Activated CD8-positive, alpha-beta memory T cell treated with anti-CD3 and anti-CD28 coated beads for 36 hours (primary cell): ENCODE measurements at regions not wholly inside any gene's neighbourhood (a gene's known extent, or its start where the extent isn't known, plus 50 kb on each side); places are given as distances from the start of the nearest gene placed in this dataset.

Experiments used
- CTCF ChIA-PET: fragments of 350-600 bp; sonication (Branson Sonifier 250); formaldehyde crosslinking; loops from one replicate; lab custom pipeline; 2021; ENCODE audit warnings: antibody characterized with exemption; lab: Charles Lee
- POLR2A ChIA-PET: fragments of 350-600 bp; sonication (Branson Sonifier 250); formaldehyde crosslinking; loops from one replicate; lab custom pipeline; 2021; ENCODE audit warnings: antibody characterized with exemption; lab: Charles Lee

- CTCF ChIA-PET, result no interaction called here
Observed at GRCh38 chr16:55380485-55380884, 56.5 kb downstream of the IRX6 start.

GRCh38 chr16:55384288-55385247, 60.6 kb downstream of the IRX6 start:
- POLR2A ChIA-PET, result no interaction called here

More at GRCh38 chr16:55380485-55380884, 56.5 kb downstream of the IRX6 start:
- POLR2A ChIA-PET, result no interaction called here

GRCh38 chr16:55385359-55385758, 61.4 kb downstream of the IRX6 start:
- ChIA-PET CTCF (no interaction called here), POLR2A (no interaction called here)

More at GRCh38 chr16:55384288-55385247, 60.6 kb downstream of the IRX6 start:
- CTCF ChIA-PET, result no interaction called here

GRCh38 chr16:55386534-55387296, 62.7 kb downstream of the IRX6 start:
- CTCF ChIA-PET, result no interaction called here
- POLR2A ChIA-PET, result no interaction called here

GRCh38 chr16:55388131-55388862, 64.3 kb downstream of the IRX6 start:
- CTCF ChIA-PET, result no interaction called here
- POLR2A ChIA-PET, result no interaction called here

DNA sequence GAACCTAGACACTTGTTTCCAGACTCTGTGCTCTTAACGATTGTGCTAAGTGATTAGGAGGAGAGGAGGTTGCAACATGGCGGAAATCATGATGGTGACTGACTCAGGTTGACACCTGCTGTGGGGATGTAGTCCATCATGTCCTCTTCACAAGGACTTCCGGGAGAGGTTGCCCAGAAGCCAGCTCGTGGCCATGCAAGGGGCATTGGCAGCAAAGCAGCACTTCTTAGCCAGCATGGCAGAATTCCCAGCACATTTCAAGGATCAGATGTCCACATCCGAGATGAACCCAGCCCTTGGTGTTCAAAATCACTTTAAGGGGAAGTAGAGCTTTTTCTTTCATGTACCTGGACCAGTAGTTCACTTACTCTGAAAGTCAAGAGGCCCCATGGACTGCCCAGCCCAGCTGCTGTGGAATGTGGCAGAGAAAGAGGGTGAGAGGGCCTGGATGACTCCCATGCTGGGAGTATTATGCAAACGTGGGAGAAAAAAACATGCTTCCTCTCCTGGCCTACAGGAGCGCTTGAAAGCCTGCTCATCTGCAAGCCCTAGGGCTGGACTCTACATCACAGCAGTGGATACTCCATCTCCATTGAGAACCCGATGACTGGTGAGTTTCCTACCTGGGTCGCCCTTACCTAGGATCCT, 65.5 kb downstream of the IRX6 start:
- ChIA-PET CTCF (no interaction called here), POLR2A (no interaction called here)

DNA sequence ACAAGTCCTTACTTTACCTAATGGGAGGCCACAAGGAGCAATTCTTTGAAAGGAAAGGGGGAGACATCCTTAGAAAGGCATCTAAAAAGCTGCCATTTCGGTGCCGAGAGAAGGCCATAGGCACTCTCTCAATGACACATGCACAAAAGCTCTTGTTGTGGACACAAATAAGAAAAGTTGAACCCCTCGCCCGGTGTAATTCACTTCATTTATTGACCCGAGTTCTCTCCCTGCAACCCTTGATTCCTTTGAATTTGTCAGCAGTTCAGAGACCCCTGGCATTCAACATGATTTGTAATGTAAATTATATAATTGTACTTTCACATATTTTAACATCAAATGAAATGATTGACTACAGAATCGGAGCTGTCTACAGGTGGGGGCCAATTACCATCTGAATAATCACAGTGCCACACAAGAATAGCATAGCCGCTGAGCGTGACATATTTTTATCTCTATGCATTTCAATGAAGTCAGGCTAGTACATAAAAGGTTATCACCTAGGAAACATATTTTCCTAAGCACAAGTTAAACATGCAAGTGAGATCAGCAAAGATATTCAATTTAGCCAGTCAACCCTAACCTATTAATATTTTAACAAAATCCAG, 66.7 kb downstream of the IRX6 start:
- CTCF ChIA-PET, result no interaction called here
- POLR2A ChIA-PET, result no interaction called here

DNA sequence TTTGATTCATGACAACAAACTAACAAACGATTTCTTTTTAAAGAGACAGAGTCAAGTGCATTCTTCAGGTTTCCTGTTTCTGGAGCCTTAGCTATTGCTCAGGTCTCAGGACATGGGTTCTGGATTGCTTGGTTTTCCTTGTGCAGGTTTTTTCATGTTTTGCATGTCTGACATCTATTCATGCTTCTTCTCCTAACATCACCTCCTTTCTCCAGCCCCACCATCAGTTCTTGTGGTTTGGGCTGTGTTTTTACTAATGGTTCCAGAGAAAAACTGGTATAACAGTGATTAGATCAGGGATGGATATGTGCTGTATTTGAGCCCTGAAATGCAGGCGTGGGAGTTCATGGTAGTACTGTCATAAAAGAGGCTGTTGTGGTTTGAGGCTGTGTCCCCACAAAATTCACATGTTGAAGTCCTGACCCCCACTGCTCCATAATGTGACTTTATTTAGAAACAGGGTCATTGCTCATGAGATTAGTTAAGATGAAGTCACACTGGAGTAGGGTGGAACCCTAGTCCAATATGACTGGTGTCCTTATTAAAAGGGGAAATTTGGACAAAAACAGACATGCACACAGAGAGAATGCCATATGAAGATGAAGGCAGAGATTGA, 67.9 kb downstream of the IRX6 start:
- ChIA-PET CTCF (no interaction called here), POLR2A (no interaction called here)

DNA sequence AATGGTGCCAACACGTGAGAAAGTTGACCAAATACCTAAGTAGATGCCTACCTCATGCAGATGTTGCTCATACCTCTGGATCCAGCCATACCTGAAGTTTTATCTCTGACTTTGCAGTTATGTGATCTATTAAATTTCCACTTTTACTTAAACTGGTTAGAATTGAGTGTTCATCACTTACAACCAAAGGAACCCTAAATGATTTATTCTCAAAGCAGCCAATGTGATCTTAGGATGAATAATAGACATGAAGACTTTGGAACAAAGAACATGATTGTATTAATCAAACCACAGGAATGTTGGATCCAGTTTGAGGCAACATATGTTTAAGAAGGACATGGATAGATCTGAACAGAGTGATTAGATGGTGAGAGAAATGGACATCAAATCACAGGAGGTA, 68.7 kb downstream of the IRX6 start:
- POLR2A ChIA-PET, result no interaction called here
- CTCF ChIA-PET, result no interaction called here

DNA sequence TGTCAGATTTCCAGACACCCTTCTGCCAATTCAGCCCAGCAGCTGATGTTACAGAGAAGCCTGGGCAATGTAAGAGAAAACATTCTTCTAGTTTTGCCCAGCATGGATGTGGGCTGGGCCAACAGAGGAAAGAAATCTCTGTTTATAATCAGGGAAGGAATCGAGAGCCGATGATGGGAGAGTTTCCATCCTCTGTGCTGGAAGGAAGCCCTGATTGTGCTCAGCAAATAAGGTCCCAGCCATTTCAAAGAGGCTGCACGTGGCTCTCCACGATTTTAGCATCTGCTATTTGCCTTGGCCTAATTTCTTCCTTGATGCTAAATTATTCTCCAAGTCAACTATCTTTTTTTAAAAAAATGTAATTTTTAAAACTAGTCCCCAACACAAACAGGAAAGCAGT, 70.0 kb downstream of the IRX6 start:
- CTCF ChIA-PET, result no interaction called here
- POLR2A ChIA-PET, result no interaction called here

DNA sequence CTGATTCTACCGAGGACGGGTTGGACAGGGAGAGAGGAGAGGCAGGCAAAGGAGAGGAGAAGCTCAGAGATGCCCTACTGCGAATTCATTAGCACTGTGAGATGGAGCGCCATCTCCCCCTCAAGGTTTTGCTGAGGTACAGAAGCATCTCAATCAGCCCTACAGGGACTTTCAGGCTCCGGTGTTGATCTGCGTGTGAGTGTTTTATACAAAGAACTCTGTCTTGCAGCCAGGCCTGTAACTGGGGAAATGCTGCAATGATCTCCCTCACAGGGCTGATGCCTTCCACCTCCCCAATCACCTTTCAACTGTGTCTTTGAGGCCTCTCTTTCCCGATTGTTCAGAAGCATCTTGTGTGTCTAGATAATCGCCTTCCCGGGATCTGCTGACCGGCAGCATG, 74.8 kb downstream of the IRX6 start:
- CTCF ChIA-PET, result no interaction called here
- POLR2A ChIA-PET, result no interaction called here

DNA sequence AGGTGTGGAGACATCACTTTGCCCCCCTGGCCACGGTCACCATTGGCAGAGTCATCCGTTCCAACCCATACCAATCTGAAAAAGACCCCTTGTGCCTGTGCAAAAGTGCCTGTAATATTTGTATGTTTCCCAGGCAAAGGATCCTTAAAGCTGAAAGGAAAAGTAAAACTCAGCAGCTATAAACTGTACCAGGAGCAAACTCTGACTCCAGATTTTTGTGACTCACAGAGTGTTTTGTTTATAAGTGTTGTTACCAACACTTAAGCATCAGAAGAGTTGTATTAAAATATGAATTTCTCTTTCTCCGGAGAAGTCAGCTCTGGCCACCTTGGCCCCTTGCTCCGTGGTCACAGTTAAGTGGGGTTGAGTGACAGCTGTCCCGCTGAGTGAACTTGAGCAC, 75.9 kb downstream of the IRX6 start:
- CTCF ChIA-PET, result no interaction called here

DNA sequence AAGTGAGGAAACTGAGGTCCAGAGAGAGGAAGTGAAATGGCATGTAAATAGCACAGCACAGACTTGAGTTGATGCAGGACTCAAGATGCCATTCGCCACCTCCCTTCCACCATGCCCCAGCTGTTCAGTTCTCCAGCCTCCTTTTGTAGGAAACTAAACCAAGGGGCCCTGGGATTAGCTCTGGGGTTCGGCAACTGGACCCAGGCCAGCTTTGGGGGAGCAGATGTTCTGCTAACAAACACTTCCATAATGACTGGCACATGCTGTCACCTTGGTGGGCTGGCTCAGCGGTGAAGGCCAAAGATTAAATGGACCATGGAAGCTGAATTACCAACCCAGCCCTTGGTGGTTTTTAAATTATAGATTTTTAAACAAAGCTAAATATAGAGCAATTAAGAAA, 77.0 kb downstream of the IRX6 start:
- ChIA-PET CTCF (no interaction called here), POLR2A (no interaction called here)

More for the DNA sequence above, 75.9 kb downstream of the IRX6 start:
- POLR2A ChIA-PET, result no interaction called here

DNA sequence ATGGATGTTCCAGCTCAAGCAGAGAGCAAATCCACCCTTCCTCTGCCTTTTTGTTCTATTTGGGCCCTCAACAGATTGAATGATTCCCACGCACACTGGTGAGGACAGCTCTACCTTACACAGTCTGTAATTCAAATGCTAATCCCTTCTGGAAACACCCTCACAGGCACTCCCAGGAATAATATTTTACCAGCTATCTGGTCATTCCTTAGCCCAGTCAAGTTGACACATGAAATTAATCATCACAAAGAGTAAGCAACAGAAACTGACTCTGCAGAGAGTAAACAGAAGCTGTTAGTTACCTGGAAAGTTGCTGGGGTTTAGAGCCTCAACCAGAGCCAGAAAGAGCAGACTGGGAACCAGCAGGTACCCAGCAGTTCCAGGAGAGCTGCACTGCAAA, 75.5 kb upstream of the MMP2 start:
- POLR2A ChIA-PET, result no interaction called here
- CTCF ChIA-PET, result no interaction called here

DNA sequence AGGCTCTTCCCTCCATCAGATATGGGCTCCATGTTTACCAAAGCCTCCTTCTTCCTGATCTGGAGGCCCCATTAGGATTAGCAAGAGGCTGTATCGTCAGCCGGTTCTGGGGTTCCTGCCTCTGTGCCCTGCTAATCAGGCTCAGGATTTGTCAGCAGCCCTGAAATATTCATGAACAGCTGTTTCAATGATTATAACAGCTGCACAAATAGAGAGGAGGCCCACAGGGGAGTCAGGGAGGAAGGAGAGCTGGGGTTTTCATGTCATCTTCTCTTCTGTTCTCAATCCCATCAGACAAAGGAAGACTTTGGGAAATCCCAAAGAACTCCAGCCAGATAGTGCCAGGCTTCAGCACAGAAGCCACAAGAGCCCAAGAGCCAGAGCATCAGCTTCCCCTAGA, 72.3 kb upstream of the MMP2 start:
- CTCF ChIA-PET, result no interaction called here
- POLR2A ChIA-PET, result no interaction called here

GRCh38 chr16:55408661-55409060, 70.3 kb upstream of the MMP2 start:
- ChIA-PET CTCF (interaction anchor here (1.1 kb wide), 1 partner anchor 56 kb away, joined by 4 read pairs; no protein-coding TSS in a partner anchor), POLR2A (no interaction called here)

GRCh38 chr16:55411231-55411630, 67.8 kb upstream of the MMP2 start:
- POLR2A ChIA-PET, result no interaction called here
- CTCF ChIA-PET, result no interaction called here

DNA sequence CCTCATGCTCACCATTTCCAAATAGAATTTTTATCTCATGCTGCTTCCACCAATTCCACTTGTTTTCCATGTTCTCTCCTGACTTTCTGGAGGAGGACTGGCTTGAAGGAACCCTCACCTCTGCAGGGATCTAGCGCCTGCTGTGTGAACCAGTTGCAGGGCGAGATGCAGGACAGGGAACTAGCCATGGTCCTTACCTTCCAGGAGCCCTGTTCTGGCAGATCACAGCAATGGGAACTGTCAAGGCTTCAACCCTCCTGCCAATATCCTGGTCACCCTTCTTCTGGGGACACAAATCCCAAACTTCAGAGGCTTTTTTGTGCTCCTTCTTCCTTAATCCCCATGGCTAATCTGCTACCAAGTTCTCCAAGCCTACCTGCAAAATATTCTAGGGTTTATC, 60.4 kb upstream of the MMP2 start:
- ChIA-PET POLR2A (no interaction called here), CTCF (interaction anchor here (0.8 kb wide), 1 partner anchor 46 kb away, joined by 3 read pairs; no protein-coding TSS in a partner anchor)

- ChIA-PET CTCF (no interaction called here), POLR2A (no interaction called here)
Observed at GRCh38 chr16:55421226-55421625, 57.8 kb upstream of the MMP2 start.
